Central memory CD4-positive, alpha-beta T cell (primary cell): ENCODE measurements at regions not wholly inside any gene's neighbourhood (a gene's known extent, or its start where the extent isn't known, plus 50 kb on each side); places are given as distances from the start of the nearest gene placed in this dataset.

Experiments
- DNase-seq: peaks from one replicate; pipeline ENCODE4 v3.0.0; 2022

- no peak for DNase-seq
Observed at GRCh38 chr19:27647423-27647822, 1565.5 kb downstream of the UQCRFS1 start.

- DNase-seq: no peak
Observed at GRCh38 chr19:27635401-27635800, 1577.5 kb downstream of the UQCRFS1 start.

GRCh38 chr19:27618006-27618405, 1594.9 kb downstream of the UQCRFS1 start:
- no peak for DNase-seq

- DNase-seq: no peak
Observed at GRCh38 chr19:27580906-27581305, 1632.0 kb downstream of the UQCRFS1 start.
